ENCODE measurements at regions not wholly inside any gene's neighbourhood (a gene's known extent, or its start where the extent isn't known, plus 50 kb on each side); places are given as distances from the start of the nearest gene placed in this dataset.

GRCh38 chr19:31175564-31176348 is 173.5 kb downstream of the TSHZ3 start:
- ATAC-seq: no peak
- TF ChIP-seq POU6F1 (CRISPR knock-in tag; IDR thresholded peaks at IDR 0.05; ENCODE audit: borderline replicate concordance, low read depth) (no peak), SNAI2 (CRISPR knock-in tag; IDR thresholded peaks at IDR 0.05) (no peak), ZFP30 (CRISPR knock-in tag; IDR thresholded peaks at IDR 0.05) (no peak), ISL1 (CRISPR knock-in tag; IDR thresholded peaks at IDR 0.05) (no peak), RARB (CRISPR knock-in tag; IDR thresholded peaks at IDR 0.05) (no peak), BACH2 (CRISPR knock-in tag; IDR thresholded peaks at IDR 0.05; ENCODE audit: borderline replicate concordance) (no peak)

- ATAC-seq: no peak
- no peak for TF ChIP-seq ZNF8 (CRISPR knock-in tag; IDR thresholded peaks at IDR 0.05)
- no peak for TF ChIP-seq ZFP30 (CRISPR knock-in tag; IDR thresholded peaks at IDR 0.05)
- TF ChIP-seq SNAI2 (CRISPR knock-in tag; IDR thresholded peaks at IDR 0.05): no peak
- no peak for TF ChIP-seq CSRNP3 (CRISPR knock-in tag; IDR thresholded peaks at IDR 0.05)
- no peak for TF ChIP-seq GLIS3 (CRISPR knock-in tag; IDR thresholded peaks at IDR 0.05)
- no peak for TF ChIP-seq POU6F1 (CRISPR knock-in tag; IDR thresholded peaks at IDR 0.05; ENCODE audit: borderline replicate concordance, low read depth)
- TF ChIP-seq ZNF565 (CRISPR knock-in tag; conservative IDR thresholded peaks at IDR 0.05; ENCODE audit: low read depth): no peak
- TF ChIP-seq ZFP3 (CRISPR knock-in tag; IDR thresholded peaks at IDR 0.05): no peak
- TF ChIP-seq OSR1 (CRISPR knock-in tag; IDR thresholded peaks at IDR 0.05): no peak
- TF ChIP-seq PATZ1 (CRISPR knock-in tag; IDR thresholded peaks at IDR 0.05; ENCODE audit: borderline replicate concordance): no peak
- TF ChIP-seq BACH2 (CRISPR knock-in tag; IDR thresholded peaks at IDR 0.05; ENCODE audit: borderline replicate concordance): no peak
- TF ChIP-seq TSHZ2 (CRISPR knock-in tag; IDR thresholded peaks at IDR 0.05): no peak
- no peak for TF ChIP-seq ESRRG (CRISPR knock-in tag; IDR thresholded peaks at IDR 0.05)
- no peak for TF ChIP-seq ARNTL (CRISPR knock-in tag; IDR thresholded peaks at IDR 0.05; ENCODE audit: borderline replicate concordance, low read depth)
- TF ChIP-seq ZNF70 (CRISPR knock-in tag; IDR thresholded peaks at IDR 0.05): no peak
- no peak for TF ChIP-seq ZC3H10 (CRISPR knock-in tag; IDR thresholded peaks at IDR 0.05)
- no peak for TF ChIP-seq ISL1 (CRISPR knock-in tag; IDR thresholded peaks at IDR 0.05)
- no peak for TF ChIP-seq CREB5 (CRISPR knock-in tag; IDR thresholded peaks at IDR 0.05; ENCODE audit: low read depth)
Observed at GRCh38 chr19:31174948-31175347, 174.3 kb downstream of the TSHZ3 start.

Measured in SK-N-SH treated with all-trans-retinoic acid at 6 μM for 48 hours (cell line).